NCI-H187 treated with DMSO at 0.1 percent for 48 hours (cell line): ENCODE measurements at regions not wholly inside any gene's neighbourhood (a gene's known extent, or its start where the extent isn't known, plus 50 kb on each side); places are given as distances from the start of the nearest gene placed in this dataset.
"Not testable (repeated sequence)": the region's sequence is repeated elsewhere in the genome, so short reads cannot be mapped to it uniquely, and the experiment has no call there.

Experiments
- DNase-seq: peaks from one replicate; lab custom pipeline; 2025; lab: John Stamatoyannopoulos, UW

- DNase-seq = not testable (repeated sequence)
These were observed 286.2 kb upstream of the C1QTNF3 start for GRCh38 chr5:34329201-34329600.

GRCh38 chr5:34329611-34330108, 286.6 kb upstream of the C1QTNF3 start:
- not testable (repeated sequence) for DNase-seq

- DNase-seq = not testable (repeated sequence)
These were observed 289.0 kb upstream of the C1QTNF3 start for GRCh38 chr5:34331928-34332454.

- not testable (repeated sequence) for DNase-seq
These were observed 296.5 kb upstream of the C1QTNF3 start for GRCh38 chr5:34339408-34340001.

- DNase-seq = not testable (repeated sequence)
These were observed 301.7 kb upstream of the RAI14 start for GRCh38 chr5:34354440-34354839.

- not testable (repeated sequence) for DNase-seq
These were observed 284.7 kb upstream of the RAI14 start for GRCh38 chr5:34371417-34371816.

GRCh38 chr5:34371817-34372216, 284.3 kb upstream of the RAI14 start:
- DNase-seq = not testable (repeated sequence)

GRCh38 chr5:34372739-34373138, 283.4 kb upstream of the RAI14 start:
- not testable (repeated sequence) for DNase-seq

- DNase-seq = not testable (repeated sequence)
These were observed 278.5 kb upstream of the RAI14 start for GRCh38 chr5:34377651-34378050.

- not testable (repeated sequence) for DNase-seq
These were observed 277.6 kb upstream of the RAI14 start for GRCh38 chr5:34378498-34378897.

- not testable (repeated sequence) for DNase-seq
These were observed 267.4 kb upstream of the RAI14 start for GRCh38 chr5:34388754-34389153.

- no peak for DNase-seq
These were observed 246.8 kb upstream of the RAI14 start for GRCh38 chr5:34409373-34409772.

GRCh38 chr5:34410411-34411139, 245.6 kb upstream of the RAI14 start:
- DNase-seq = no peak

GRCh38 chr5:34411470-34412346, 244.4 kb upstream of the RAI14 start:
- peak; percentile 13 for DNase-seq

- no peak for DNase-seq
These were observed 243.4 kb upstream of the RAI14 start for GRCh38 chr5:34412736-34413135.

- DNase-seq = no peak
These were observed 240.4 kb upstream of the RAI14 start for GRCh38 chr5:34415559-34416198.

- no peak for DNase-seq
These were observed 239.6 kb upstream of the RAI14 start for GRCh38 chr5:34416501-34417008.

- DNase-seq = not testable (repeated sequence)
These were observed 235.9 kb upstream of the RAI14 start for GRCh38 chr5:34420191-34420590.

GRCh38 chr5:34436761-34437501, 219.2 kb upstream of the RAI14 start:
- no peak for DNase-seq

GRCh38 chr5:34439601-34440000, 216.5 kb upstream of the RAI14 start:
- DNase-seq = no peak

- not testable (repeated sequence) for DNase-seq
These were observed 214.4 kb upstream of the RAI14 start for GRCh38 chr5:34441767-34442166.
